ENCODE measurements at regions not wholly inside any gene's neighbourhood (a gene's known extent, or its start where the extent isn't known, plus 50 kb on each side); places are given as distances from the start of the nearest gene placed in this dataset.

DNA sequence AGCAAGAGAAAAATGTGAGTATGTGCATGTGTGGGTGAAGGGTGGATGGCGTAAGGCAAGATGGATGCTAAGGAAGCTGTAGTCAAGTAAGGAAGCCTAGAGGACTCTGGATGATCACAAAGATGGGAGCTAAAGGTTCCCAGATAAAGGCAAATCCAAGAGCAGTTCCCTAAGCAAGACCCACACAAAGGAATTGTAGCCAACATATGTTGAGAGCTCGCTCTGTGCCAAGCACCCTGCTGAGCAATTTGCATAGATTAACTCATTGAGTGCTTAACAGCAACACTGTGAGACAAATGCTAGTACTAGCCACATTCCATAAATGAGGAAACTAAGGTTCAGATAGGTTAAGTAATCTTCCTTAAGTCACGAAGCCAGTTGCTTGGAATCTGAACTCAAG lies 132.6 kb downstream of the C1D start:
- no peak for DNase-seq

DNA sequence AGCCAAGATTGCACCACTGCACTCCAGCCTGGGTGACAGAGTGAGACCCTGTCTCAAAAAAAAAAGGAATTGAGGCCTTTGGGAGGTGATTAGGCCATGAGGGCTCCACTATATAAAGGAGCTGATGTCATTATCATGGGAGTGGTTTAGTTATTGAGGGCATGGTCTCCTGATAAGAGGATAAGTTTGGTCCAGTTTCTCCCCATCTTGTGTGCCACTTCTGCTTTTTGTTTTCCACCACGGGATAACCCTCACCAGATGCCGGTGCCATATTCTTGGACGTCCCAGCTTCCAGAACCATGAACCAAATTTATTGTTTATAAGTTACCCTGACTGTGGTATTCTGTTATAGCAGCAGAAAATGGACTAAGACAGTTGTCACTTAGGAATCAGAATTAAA lies 125.8 kb downstream of the C1D start:
- DNase-seq: no peak

DNA sequence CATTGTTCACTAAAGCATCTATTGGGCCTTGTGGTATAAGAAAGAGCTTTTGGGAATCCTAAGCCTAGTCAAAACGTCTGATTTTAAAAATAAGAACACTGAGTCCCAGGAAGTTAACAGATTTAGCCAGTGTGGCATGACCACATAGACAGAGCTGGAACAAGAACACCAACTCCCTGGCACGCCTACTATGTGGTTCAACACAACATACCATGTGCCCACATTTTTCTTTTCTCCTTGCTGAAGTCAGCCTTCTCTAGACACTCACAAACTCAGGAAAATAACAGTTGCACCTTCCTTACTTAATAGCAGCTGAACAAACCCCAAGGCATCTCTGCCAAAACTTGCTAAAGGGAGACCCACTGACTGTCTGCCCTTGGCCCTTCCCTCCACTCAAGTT lies 124.8 kb downstream of the C1D start:
- DNase-seq: no peak

DNA sequence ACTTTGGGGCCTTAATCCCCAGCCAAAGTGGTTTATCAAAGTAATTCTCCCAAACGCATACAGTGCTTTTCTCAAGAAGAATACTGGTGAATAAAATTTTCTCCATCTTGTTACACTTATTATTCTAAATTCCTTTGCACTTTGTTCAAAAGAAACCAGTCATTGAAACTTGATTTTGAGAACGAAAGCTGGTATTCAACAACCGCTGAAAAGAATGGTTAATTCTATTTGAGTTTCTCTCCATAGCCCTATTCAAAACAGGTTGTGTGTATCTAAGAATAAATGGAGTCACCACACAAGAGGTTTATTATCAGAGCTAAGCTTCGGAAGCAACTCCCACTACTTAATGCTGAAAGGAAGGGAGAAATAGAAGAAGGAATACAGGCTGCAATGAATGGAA lies 117.7 kb downstream of the C1D start:
- DNase-seq: no peak

DNA sequence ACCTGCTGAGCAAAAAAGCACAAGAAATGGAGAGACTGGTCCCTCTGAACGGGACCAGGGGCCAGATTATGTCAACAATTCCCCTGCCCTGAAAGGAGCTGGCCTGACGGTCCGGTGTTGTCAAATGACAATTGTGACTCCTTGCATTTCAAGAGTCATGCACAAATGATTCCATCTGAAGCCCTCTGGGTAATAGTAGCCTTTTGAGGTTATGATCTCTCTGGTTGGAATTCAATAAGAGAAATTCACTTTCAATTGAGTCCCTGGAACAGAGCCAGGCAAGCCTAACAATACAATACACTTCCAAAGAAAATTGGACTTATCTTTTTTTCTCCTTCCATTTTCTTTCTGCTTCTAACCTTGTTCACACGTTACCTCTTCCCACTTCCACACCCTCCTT lies 116.9 kb downstream of the C1D start:
- no peak for DNase-seq

DNA sequence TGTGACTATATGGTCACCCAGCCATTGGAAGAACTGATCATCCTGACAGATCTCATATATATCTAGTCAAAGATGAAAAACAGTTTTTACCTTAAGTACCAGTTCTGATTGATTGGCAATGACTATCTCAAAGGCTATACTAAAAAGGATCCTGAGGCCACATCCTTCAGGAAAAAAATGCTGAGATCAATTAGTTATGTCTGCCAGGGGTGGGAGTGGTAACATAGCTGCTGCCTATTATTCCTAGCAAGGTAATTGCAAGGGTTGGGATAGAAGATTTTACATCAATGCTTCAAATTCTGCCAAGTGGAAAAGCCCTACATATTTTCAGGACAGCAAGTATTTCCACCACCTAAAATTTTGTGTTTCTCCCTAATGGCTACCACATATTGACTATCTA lies 114.7 kb downstream of the C1D start:
- DNase-seq: no peak

DNA sequence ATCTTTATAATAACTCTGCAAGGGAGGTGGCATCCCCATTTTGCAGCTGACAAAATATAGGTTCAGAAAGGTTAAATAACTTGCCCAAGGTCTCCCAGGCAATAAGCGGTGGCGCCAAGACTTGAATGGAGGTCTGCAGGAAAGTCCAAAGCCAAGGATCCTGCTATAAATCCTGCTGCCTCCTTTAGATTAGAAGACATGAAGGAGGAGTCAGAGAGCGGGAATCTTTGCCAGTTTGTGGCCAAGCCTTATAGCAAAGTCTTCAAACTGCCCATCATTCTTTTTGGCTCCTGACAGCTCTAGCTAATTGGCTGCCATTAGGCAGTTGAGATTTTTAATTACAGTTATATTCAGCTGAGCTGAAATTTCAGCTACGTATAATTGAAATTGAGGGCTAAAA lies 114.3 kb downstream of the C1D start:
- no peak for DNase-seq

DNA sequence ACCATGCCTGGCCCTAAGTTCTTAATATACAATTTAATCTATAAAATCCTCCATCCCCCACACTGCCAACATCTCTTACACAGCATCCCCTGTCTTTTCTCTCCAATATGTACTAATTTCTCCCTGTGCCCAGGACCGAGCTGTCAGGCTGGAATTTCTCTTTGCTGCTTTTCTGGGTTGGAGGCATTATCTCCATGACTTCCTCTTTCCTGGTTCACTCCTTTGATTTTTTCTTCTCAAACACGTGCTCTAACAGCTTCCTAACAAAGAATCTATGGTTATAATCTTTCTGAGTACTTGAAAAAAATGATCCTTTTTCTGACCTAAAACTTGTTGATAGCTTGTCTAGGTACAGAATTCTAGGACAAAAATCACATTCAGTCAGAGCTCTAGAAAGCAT lies 112.8 kb downstream of the C1D start:
- no peak for DNase-seq

DNA sequence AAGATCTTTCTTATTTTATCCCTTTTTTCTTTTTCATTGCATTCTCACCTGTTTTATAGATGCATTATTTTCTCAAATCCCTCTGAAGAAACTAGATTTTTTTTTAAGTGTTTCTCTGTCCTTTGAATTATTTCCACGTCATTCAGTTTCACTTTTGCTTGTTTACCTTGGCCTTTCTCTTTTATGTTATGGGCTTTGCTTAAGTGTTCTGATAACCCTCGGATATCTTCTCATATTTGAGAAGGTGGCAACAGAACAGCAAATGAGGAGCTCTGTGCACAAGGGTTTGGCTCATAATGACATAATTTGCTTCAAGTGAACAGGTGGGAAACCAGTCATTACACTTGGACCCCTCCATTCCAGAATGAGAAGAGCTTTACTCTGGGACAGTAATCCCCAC lies 111.9 kb downstream of the C1D start:
- DNase-seq: no peak

DNA sequence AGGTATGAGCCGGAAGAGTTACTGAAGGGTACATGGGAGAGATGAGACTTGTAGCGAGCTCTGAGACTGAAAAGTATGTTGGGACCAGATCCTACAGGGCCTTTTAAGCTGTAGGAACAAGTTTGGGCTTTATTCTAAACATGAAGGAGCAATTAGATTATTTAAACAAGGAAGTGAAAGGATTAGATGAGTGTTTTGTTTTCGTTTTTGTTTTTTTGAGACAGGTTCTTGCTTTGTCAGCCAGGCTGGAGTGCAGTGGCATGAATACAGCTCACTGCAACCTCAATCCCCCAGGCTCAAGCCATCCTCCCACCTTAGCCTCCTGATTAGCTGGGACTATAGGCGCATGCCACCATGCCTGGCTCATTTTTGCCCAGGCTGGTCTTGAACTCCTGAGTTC lies 110.7 kb downstream of the C1D start:
- no peak for DNase-seq

DNA sequence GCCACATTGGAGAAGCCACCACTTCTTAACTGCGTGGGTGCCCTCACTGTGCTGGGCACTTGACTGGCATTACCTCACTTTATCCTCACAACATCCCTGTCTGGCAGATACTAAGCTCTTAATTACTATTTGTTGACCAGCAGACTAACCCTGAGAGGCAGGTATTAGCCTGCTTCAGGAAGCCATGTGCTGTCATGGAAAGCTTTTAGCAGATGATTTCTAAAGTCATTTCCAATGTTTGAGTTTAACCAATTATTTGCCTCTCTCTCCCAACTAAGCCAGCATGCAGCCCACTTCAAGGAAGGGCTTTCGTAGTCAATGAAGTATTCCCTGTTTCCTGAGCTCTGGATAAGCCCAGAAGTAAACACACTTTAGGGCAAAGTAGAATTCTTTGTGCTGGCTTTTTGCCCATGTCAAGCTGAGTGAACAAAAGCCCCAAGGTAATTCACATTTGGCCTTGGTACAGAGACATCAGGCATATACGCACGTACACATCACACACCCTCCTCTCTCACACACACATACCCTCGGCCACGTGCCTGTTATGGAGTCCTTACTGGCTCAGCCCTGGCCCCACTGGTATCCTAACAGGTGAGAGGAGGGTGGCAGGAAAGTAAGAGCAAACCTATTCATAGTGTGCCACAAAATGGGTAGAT lies 108.6 kb downstream of the C1D start:
- DNase-seq: peak; percentile 89

DNA sequence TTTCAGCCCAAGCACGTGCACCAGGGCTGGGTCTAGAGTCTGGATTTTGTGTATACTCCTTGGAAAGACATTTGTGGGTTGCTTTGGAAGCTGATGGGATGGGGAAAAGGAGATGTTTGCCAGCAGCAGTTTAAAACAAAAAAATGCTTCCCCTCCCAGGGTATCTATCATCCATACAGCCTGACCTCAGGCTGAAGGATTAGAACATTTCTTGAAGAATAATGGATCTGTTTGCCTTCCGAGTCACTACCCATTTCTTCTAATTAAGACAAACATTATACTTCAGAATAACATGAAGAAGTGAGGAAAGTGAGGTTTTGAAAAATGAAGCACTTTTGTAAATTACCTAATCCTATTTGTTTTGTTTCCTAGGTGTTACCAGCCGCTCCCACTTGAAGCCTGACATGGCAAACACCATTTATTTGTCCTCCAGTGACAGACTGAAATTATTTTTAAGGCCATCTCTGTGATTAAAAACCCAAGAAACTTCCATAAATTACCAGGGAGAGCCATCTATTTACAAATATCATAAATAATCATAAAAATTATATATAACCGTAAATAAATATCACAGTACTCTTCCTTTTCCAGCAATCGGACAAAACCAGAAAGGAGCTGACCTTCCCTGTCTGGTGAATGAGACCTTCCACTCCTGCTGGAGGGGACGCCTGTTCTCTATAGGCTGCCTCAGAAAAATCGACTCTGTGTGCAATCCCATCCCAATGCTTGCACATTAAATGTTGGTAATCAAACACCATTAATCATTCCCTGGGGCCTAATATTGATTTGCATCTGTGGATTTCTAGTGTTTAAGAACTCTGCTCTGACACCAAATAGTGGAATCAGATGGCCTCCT lies 106.8 kb downstream of the C1D start:
- peak; percentile 13 for DNase-seq

DNA sequence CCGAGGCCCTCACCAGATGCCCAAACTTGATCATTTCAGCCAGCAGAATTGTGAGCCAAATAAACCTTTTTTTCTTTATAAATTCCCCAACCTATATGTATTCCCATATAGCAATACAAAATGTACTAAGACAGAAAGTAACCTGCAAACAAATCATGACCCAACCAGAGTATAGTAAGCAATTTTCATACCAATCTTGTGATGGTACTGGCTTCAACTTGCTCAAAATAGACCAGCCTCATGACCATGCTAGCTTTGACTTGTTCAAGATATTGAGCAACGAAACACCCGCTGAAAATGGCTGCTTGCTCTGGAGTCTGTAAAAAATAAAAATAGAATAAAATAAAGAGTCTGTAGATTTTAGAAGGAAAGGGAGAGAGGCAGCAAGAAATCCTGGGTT lies 97.6 kb downstream of the C1D start:
- DNase-seq: no peak

DNA sequence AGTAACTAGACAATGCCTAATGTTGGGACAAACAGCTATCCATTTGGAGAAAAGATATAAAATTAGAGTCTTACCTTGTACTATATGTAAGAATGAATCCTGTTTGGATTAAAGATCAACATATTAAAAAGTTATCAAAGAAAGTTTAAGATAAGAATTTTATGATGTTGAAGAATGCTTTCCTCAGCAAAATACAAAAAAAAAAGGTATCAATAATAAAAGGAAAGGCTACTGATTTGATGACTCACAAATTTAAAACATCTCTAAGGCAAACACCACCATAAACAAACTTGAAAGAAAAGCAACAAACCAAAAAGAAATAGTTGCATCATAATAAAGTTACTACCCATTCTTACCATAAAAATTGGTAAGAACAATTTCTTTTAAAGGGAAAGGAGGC lies 92.7 kb downstream of the C1D start:
- DNase-seq: no peak

DNA sequence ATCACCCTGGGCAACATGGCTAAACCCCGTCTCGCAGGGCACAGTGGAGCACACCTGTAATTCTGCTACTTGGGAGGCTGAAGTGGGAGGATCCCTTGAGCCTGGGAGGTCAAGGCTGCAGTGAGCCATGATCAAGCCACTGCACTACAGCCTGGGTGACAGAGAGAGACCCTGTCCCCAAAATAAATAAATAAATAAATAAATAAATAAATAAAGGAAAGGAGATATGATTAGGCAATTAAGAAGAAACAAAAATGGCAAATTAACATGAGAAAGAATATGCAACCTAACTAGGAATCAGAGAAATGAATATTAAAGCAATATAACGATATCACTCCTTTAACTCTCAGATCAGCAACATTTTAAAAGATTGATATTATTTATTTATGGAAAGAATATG lies 92.3 kb downstream of the C1D start:
- DNase-seq: no peak

DNA sequence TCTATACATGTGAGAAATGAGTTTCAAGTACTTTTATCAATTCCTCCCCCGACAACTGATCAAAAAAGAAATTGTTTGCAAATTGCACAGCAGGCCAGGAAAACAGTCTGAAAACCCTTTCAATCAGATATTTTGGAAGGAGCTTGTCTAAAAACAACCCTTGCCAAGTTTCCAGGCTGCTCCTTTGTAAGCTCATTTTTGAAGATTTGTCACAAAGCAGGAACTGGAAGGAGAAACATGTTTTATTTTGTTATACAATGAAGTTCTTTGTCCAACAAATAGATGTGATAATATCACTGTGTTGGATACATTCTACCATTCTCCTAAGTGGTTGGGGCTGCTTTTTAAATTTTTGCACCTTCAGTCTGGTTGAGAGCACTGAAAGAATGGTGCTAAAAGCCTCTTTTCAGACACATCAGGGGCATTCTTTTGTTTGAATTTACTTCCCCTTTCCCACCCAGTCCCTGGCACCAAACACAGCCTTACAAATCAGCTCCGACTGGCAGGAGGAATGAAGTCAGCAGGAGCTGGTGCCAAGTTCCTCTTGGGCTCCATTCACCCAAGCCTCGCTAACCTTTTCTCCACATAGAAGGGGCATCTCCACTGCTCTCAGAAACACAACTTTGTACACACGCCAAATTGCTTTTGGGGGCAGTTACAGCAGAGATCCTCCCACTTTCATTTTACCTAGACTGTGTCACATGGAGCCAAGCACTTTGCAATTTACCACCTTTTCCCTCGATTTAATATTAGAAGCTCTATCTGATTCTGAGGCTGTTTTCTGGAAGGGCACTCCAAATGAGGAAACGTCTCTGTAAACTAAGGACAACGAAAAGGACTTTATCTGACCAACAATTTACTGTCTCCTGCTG lies 88.0 kb downstream of the C1D start:
- no peak for DNase-seq

DNA sequence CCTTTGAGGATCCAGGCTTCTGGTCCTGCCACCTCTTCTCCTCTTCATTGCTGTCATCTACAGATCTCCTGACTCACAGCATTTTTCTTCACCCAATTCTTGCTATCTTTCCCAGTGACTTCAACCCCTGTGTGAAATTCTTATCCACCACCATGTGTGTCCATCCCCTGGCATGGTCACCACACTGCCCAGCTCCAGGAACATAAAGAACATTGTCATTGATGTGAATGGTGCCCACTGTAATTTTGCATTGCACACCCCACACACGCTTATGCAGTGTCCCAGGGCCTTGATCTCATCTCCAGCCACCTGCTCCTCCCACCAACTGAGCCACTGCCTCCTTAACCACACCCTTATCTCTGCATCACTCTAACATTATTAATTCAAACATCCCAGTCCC lies 85.3 kb downstream of the C1D start:
- DNase-seq: no peak

DNA sequence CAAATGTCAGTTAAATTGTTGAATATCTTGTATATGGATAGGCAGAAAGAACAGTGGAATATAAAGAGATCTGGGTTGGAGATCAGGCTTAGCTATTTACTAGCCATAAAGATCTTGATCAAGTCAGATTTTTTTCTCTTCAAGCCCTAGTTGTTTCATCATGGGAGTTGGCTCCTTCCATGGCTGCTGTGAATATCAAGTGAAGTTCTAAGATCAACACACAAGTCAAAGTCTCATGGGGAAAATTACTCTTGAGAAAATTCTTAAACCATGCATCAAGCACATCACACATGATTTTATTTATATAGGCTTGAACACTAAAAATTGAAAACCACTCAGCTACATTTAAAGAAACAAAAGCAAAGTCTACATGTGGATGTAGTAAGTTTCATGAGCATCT lies 79.8 kb downstream of the C1D start:
- no peak for DNase-seq

DNA sequence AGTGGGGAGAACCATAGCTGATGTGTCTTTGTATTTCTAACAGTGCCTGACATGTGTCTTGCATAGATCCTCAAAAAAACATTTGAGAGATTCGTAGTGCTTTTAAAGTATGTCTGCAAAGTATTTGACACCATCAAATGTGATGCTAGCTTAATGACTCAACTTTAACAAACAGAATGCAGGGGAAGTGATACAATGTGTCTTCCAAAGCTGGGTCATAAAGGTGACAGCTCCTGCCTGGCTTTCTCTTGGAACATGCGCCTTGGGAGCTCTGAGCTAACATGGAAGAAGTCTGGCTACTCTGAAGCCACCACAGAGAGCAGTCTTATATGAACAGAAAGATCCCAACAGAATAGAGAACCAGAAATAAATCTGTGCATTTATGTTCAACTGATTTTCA lies 78.2 kb downstream of the C1D start:
- no peak for DNase-seq

DNA sequence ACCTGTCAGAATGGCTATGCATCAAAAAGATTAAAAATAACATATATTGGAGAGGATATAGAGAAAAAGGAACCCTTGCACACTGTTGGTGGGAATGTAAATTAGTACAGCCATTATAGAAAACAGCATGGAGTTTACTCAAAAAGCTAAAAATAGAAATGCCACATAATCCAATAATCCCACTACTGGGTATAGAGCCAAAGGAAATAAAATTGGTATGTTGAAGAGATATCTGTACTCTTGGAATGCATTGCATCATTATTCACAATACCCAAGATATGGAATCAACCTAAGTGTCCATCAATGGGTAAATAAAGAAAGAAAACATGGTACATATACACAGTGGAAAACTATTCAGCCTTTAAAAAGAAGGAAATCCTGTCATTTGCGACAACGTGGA lies 77.2 kb downstream of the C1D start:
- DNase-seq: no peak

DNA sequence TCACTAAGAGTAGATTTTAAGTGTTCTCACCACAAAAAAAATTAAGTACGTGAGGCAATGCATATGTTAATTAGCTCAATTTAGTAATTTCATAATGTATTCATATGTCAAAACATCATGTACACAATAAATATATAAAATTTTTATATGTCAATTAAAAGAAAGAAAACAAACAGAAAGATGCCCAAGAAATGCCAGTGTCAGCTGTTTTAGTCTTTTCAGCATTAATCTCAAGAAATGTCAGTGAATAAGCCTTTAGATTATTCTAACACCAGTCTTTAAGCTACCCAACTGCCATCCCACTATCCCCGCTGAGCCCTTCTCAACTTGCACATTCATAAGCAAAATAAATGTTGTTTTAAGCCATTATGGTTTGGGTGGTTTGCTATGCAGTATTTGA lies 76.5 kb downstream of the C1D start:
- DNase-seq: no peak

Data from NCI-H510A (cell line).